ENCODE measurements at regions not wholly inside any gene's neighbourhood (a gene's known extent, or its start where the extent isn't known, plus 50 kb on each side); places are given as distances from the start of the nearest gene placed in this dataset.

DNA sequence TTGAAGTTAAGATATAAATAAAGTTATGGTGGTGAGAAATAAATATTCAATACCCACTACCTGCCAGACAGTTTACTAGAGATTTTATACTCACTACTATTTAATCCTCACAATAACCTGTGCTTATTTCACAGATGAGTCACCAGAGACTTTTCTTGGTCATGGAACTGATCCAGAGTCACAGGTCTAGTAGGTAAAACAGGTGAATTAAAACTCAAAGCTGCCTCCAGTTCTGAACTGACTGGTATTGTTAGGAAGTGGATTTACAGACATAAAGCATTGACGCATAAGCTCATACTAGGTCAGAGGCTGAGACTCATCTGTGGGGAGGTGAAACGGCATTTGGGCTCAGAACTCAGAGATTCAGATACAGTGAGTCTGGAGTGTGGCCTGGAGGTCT lies 1009.9 kb downstream of the AGBL1 start:
- TF ChIP-seq, protein P1, sequence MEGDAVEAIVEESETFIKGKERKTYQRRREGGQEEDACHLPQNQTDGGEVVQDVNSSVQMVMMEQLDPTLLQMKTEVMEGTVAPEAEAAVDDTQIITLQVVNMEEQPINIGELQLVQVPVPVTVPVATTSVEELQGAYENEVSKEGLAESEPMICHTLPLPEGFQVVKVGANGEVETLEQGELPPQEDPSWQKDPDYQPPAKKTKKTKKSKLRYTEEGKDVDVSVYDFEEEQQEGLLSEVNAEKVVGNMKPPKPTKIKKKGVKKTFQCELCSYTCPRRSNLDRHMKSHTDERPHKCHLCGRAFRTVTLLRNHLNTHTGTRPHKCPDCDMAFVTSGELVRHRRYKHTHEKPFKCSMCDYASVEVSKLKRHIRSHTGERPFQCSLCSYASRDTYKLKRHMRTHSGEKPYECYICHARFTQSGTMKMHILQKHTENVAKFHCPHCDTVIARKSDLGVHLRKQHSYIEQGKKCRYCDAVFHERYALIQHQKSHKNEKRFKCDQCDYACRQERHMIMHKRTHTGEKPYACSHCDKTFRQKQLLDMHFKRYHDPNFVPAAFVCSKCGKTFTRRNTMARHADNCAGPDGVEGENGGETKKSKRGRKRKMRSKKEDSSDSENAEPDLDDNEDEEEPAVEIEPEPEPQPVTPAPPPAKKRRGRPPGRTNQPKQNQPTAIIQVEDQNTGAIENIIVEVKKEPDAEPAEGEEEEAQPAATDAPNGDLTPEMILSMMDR (IDR thresholded peaks at IDR 0.05), result no peak
- no peak for TF ChIP-seq EZH2phosphoT487 (IDR thresholded peaks at IDR 0.05)

All from neural progenitor cell (in vitro differentiated cells).